ENCODE measurements at regions not wholly inside any gene's neighbourhood (a gene's known extent, or its start where the extent isn't known, plus 50 kb on each side); places are given as distances from the start of the nearest gene placed in this dataset.

- no peak for FAIRE-seq
Measured at GRCh38 chr13:59340581-59340980, 823.1 kb downstream of the DIAPH3 start.

DNA sequence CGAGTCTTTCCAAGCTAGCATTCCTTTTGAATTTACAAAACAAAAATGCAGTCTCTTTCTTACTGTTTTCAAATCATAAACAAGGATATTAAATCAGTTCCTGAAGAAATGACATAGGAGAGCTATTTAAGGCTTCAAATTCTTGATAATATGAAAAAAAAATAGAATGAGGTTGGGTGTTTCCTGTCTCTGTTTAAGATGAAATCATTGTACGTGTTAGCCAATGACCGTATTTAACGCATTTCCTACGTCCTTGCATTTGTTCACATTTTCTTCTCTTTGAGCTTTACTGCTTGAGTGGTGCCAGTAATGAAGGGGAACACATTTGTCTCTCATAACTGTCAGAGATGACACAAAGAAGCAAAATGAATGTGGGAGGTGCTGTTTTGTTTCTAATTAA is 821.3 kb downstream of the DIAPH3 start:
- no peak for FAIRE-seq

DNA sequence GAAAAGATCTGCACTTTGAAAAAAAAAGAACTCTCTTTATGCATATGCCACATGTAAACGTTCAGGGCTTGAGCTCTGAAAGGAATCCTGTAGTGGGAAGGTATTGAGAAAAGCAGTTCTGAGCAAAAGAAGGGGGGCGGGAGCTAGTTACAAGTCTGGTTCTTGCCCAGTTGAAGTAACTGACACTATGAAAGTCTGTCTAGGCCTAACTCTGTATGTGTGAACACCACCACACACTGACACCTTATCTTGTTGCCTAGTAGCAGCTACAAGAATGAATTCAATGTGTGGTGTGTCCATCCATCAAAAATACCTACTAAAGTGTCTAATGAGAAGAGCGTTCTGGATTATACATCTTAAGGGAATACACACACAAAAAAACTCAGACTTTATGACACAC is 820.6 kb downstream of the DIAPH3 start:
- no peak for FAIRE-seq

DNA sequence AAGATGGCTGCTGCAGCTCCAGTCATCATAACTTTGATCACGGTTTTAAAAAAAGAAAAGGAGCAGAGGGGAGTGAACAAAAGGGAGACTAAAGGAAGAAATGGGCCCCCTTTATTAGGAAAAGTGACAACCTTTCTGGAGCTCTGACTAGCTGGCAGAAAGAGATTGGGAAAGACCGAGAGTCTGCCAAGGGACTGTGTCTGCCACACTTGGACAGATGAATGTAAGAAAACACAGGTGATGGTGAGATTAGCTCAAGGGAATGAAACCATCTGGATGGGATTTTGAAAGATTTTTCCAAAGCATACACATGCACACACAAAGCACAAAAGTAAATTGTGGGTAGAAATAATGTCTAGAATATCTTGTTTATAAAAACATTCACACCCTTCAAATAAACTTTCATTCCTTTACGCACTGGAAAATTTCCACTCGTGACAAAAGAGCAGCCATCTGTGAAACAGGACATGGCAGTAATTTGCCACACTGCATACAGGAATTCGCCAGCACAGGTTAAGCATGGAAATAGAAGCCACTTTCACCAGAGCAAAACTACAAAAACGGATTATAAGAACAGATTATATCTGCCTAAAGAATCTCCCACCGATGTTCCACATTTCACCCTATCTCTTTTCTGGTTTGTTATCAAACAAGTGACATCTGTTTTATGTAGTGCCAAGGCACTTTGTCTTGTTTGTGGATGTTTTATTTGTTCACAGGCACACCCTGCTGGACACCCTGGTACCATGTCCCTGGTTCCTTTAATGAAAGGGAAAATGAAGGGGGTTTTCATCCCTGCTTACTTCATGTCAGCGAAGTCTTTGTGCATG is 819.5 kb downstream of the DIAPH3 start:
- no peak for FAIRE-seq

DNA sequence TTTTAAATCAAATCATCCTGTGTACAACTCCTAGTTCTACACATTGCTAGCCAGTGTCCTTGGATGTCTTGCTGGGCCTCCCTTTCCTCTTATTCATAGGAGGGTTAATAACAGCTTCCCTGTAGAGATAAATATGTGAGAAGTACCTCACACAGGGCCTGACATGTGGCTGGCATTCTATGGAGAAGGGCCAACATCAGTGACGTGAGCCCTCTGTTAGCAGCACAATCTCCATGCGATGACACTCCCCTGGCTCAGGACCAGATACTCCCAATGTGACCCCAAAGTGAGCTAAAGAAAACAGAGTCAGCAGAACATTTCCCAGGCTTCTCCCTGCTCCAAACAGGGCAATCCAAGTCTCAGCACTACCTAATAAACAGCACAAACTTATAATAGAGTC is 818.4 kb downstream of the DIAPH3 start:
- FAIRE-seq, result no peak

DNA sequence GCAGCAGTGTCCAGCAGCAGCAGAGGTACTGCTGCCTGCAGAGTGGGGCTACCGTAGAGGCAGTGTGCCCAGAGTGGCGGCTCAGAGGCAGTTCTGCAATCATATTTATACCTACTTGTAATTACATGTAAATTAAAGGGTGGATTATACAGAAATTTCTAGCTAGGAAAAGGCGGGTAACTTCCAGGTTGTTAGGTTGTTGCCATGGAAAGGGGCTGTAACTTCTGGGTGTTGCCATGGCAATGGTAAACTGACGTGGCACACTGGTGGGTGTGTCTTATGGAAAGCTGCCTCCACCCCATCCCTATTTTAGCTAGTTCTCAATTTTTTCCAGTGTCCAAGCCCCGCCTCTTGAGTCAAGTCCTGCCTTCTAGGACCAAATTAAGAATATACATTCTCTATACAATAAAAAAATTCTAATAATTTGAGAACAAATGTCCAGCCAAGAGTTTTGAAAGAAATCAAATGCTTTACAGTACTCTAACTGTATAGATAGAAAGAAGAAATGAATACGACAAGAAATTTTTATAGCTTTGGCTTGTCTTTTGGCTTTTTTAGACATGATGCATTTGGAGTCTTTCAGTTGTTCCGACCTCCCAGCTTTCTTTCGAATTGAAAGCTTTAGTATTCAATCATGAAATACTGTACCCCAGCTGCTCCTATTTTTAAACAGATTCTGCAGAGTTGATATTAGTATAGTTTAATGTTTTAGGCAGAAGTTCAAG is 816.6 kb downstream of the DIAPH3 start:
- FAIRE-seq, result no peak

- FAIRE-seq, result no peak
Measured at GRCh38 chr13:59348617-59349016, 815.1 kb downstream of the DIAPH3 start.

- no peak for FAIRE-seq
Measured at GRCh38 chr13:59352600-59352999, 811.1 kb downstream of the DIAPH3 start.

DNA sequence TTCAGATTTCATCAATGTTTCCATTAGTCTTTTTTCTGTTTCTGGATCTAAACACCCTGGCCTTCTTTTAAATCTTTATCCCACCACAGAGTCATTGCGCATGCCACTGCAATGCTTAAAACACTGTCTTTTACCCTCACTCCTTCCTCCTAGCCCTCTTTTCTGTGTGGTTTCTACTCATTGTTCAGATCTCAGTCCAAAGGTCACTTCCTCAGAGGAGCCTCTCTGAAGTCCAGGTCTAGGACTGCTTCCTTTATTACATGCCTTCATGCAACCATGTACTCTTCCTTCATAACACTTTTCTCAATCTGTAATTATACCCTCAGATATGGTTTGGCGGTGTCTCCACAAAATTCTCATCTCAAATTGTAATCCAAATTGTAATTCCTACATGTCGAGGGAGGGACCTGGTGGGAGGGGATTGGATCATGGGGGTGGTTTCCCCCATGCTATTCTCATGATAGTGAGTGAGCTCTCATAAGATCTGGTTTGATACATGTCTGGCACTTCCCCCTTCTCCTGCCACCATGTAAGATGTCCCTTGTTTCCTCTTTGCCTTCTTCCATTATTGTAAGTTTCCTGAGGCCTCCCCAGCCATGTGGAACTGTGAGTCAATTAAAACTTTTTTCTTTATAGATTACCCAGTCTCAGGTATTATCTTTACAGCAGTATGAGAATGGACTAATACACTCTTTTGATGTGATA is 808.9 kb downstream of the DIAPH3 start:
- FAIRE-seq, result no peak

DNA sequence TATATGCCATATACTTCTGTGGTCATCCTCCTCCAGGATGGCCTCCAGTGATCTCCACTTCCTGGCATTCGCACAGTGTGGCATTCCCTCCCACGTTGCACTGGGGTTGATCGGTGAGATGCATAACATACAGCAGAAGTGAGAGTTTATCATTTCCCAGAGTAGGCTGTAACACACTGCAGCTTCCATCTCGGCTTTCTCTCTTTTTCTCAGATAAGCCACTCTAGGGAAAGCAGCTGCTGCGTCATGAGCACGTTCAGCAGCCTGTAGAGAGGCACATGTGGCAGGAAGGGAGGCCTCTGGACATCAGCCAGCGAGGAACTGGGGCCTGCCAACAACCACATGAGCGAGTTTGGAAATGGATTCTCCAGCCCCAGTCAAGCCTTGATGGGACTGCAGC is 807.1 kb downstream of the DIAPH3 start:
- no peak for FAIRE-seq

DNA sequence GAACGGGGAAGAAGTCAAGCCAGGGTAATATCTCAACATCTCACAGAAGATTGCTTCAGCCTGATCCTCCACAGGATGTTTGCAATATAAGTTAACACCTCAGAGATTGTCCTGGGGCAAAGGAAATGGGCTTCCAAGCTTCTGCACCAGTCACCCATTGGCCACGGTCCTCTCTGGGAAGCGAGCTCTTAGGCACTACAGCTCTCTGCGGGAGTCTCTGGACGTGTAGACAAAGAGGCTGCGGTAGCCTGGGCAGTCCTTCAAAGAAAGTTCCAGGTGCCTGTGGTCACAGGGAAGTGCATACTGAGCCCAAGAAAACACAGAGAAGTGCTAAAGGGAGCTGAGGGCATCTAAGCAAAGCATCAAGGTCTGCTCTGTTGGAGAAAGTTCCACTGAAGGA is 805.7 kb downstream of the DIAPH3 start:
- FAIRE-seq, result no peak

DNA sequence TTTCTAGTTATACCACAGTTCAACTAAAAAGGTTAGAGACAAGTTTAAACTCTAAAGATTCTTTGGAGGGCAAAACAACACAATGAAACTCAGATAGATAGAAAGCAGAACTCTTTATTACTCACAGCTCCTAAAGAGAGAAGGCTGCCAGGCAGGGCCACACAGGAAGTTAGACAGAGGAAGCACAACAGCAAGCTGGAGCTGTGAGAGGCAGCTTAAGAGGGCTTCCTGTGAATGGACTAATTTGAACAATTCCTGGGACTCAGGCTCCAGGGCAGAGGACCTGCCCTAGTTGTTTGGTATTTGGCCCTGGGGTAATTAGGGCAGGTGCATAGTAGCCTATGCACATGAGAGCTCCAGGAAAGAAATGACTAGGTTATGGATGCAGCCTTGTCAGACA is 803.6 kb downstream of the DIAPH3 start:
- no peak for FAIRE-seq

DNA sequence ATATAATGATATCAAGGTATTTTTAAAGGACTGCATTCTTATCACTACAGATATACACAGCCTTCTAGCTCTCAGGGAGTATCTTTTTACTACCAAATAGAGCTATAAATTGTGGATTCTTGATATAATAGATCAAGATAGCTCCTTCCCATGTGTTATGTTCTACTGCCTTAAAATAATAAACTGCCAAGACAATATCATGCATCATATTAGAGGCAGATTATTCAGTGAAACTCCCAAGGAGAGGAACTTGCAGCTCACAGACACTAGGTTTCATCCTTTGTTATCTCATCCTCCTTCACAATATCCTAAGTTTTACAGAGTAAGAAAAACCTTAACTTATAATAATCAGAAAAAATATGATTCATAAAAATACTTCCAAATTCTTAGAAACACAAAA is 802.8 kb downstream of the DIAPH3 start:
- FAIRE-seq, result no peak

DNA sequence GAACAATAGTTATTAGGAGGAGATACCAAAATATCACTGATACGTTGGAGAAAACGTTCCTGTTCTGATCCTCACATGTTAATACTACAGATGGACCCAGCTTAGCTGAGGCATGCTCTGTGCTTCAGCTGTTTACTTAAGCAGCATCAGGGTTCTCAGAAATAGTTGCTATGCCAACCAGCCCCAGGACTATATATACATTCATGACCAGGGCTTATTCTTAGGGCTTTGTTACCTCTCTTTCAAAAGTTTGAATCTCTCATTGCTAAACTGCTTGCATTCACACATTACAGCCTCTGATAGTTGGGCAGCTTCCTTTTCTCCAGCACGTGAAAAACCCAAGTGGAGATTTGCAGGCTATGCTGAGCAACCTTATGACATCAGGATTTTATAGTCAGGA is 800.4 kb downstream of the DIAPH3 start:
- no peak for FAIRE-seq

DNA sequence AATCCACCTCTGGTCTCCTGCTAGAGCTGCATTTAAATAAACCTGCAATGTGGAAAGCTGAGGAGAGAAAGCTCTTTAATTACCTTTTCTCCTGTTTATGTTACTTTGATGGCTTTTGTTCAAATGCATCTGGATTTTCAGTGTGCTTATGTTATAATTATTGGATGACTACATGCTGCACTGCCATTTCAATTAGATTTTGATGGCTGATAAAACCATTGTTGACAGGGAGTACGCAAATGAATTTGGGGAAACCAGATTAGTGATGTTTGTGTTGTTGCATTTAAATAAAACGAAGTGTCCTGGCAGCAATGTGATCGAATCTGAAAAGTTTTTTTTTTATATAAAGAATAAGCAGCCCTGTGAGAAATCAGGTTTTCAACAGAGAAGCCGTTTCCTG is 799.8 kb downstream of the DIAPH3 start:
- no peak for FAIRE-seq

DNA sequence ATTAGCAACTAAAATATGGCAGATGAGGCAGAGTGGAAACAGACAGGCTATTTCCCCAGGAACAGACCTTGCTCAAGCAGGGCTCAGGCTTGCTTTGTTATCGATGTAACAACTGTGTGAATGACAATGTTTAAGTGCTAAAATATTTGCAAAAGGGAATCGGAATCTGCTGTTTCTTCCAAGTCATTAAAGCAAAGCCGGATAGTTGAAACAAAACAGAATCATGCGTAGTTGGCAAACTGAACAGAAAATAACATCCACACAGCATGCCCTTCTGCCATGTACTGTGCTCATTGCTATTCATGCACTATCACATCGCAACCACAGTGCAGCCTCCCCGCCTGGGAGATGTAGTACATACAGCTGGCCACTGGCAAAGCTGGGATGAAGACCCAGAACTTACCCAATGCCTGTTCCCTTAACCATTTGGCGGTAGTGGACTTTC is 799.1 kb downstream of the DIAPH3 start:
- FAIRE-seq, result no peak

DNA sequence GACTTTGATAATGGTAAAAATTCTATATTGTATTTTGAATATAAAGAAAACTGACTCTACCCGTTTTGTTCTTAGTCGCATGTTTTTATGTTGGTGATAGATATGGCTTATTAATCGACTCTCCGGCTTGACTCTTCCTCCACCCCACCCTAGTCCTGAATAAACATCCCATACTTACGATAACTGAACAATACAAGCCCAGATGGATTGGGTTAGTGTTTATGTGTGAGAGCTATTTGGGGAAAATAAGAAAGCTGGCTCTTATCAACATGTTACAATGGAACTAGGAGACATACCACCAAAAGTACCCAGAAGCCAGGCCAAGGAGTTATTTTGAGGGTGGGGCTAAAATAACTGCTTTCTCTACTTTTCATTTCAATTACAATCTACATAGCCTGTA is 796.3 kb downstream of the DIAPH3 start:
- FAIRE-seq, result no peak

DNA sequence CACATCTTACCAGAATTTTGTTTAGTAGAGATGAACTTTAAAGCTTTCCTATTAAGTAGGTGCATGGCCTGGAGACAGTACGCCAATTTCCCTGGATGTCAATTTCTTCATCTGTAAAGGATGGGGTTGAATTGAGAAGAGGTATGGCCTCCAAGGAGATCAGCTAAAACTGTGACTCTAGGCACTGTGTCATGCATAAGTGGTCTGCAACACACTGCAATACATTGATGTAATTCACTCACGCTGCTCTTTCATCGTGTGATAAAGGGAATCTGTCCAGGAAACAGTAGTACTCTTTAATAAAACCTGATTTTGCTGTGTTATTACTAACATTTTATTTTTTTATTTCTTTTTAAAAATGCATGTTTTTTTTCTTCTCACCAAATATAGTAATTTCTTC is 795.8 kb downstream of the DIAPH3 start:
- FAIRE-seq, result no peak

GRCh38 chr13:59368693-59369092 is 795.0 kb downstream of the DIAPH3 start:
- no peak for FAIRE-seq

- FAIRE-seq, result no peak
Measured at GRCh38 chr13:59371229-59371628, 792.5 kb downstream of the DIAPH3 start.

DNA sequence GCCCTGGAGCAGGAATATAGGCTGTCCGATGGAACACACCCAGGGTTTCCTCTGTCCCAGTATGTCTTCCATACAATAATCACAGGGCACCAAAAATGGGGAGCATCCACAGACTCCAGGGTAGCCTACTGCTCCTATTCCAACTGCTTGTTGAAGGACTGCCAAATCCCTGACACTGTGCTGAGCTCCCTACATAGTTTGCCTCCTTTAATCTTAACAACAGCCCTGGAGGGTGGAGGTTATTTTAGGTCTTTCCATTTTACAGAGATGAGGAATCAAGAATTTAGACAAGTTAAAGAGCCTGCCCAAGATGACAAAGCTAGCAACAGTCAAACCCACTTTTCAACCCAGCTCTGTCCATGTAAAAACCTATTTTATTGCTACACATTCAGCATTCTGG is 790.4 kb downstream of the DIAPH3 start:
- FAIRE-seq, result no peak

- FAIRE-seq, result no peak
Measured at GRCh38 chr13:59374691-59375090, 789.0 kb downstream of the DIAPH3 start.

DNA sequence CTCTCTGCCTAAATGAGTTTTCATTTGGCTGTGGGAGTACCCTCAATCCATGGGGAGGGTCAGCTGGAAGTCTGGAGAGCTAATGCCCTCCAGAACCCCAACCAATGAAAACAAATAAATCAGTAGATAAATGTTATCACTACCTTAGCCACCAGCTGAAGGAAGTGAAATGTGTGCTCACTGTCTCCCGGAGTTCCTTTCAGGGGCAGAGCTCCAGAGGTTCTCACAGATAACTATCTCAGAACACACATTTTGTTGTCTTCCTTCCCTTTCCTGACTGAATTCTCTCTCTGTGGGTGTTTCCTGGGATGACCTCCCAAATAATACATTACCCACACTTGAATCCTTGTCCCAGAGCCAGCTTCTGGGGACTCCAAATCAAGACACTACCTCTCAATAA is 779.6 kb downstream of the DIAPH3 start:
- FAIRE-seq, result no peak

DNA sequence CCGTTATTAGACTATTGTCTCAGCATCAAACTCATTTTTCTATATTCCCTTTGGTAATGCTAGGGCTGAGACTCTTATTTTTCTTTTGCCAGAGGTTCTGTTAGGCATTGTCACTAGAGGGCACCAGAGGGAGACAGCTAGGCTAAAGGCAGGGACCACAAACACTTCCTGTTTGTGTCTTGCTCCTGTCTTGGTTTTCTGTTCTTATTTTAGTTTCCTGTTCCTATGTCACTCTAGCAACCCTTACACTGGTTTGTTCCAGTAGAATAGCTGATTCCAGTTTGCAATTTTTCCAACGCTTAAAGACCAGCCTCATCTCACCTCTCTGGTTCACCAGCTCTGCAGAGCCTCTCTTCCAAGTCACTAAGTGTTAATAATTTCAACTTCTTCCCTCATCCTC is 772.0 kb downstream of the DIAPH3 start:
- no peak for FAIRE-seq
